K562 (cell line): ENCODE measurements at regions not wholly inside any gene's neighbourhood (a gene's known extent, or its start where the extent isn't known, plus 50 kb on each side); places are given as distances from the start of the nearest gene placed in this dataset.

ENCODE experiments used
- ATAC-seq: fragments of 200-7000 bp; cut with Tn5 transposase; 3 replicates; pipeline ENCODE4 v1.9.1; 2020; ENCODE audit warnings: moderate library complexity
- BruUV-seq: library from RNA; stranded (reverse); fragments of 400-500 nt; replicated peaks from 2 replicates; lab custom pipeline; 2021; lab: Mats Ljungman, UMichigan
- CTCF ChIA-PET: fragments of 300-600 bp; formaldehyde crosslinking; extraction: SDS; loops from one replicate; lab custom pipeline; 2021; ENCODE audit warnings: low intra/inter-chr PET ratio; lab: Yijun Ruan, JAX
- POLR2A ChIA-PET: fragments of 300-600, 350-650 bp; sonication (Branson Sonifier 250); formaldehyde crosslinking; extraction: SDS; loops from one replicate; lab custom pipeline; 2021; ENCODE audit warnings: antibody characterized with exemption, inconsistent platforms; lab: Yijun Ruan, JAX
- DNase-seq, 4 experiments: peaks; one replicate each; pipeline versions ENCODE4 v3.0.0 to v3.0.0-alpha.2; 2011 to 2018; ENCODE audit warnings: low spot score in 3 of 4, mixed read lengths in 3 of 4; ENCODE audit errors: extremely low read depth in 1 of 4
- FAIRE-seq: peaks from 2 replicates; lab custom pipeline; 2011; peaks lifted over from hg19 to GRCh38; lab: Jason Lieb, UNC
- H2AFZ ChIP-seq: 2 replicates; pipeline ENCODE4 v1.6.0; 2011; ENCODE audit warnings: low read depth, low read length, control low read depth, inconsistent platforms
- H3K27ac ChIP-seq: fragments of 200-600 bp; 3 replicates; pipeline ENCODE4 v1.8.0; 2011; ENCODE audit warnings: low read depth, mild to moderate bottlenecking, control low read depth, inconsistent platforms, low read length, moderate library complexity, mixed read lengths; ENCODE audit errors: extremely low read depth
- H3K27me3 ChIP-seq, 2 experiments: fragments of 300-600 bp in 1 of 2; 2 replicates in 1 of 2; 3 replicates in 1 of 2; pipeline versions ENCODE4 v1.6.0 to v1.8.0; 2011; ENCODE audit warnings: inconsistent platforms in 2 of 2, low read length in 2 of 2, mild to moderate bottlenecking in 1 of 2, mixed read lengths in 1 of 2, moderate library complexity in 1 of 2; ENCODE audit not compliant: control insufficient read depth in 2 of 2, insufficient read depth in 2 of 2
- H3K36me3 ChIP-seq: fragments of 300-600 bp; 3 replicates; pipeline ENCODE4 v1.8.0; 2011; ENCODE audit warnings: mild to moderate bottlenecking, low read length, inconsistent platforms; ENCODE audit not compliant: control insufficient read depth, insufficient read depth
- H3K4me1 ChIP-seq, 2 experiments: fragments of 200-600 bp in 1 of 2; replicated peaks in 1 of 2; 2 replicates in 1 of 2; 3 replicates in 1 of 2; pipeline versions ENCODE4 v1.5.1 to v1.8.0; 2011; ENCODE audit warnings: inconsistent platforms in 2 of 2, low read length in 2 of 2, mild to moderate bottlenecking in 1 of 2, mixed read lengths in 1 of 2, moderate library complexity in 1 of 2; ENCODE audit not compliant: control insufficient read depth in 2 of 2, insufficient read depth in 2 of 2
- H3K4me2 ChIP-seq: 2 replicates; pipeline ENCODE4 v1.6.1; 2011; ENCODE audit warnings: low read length, control low read depth, inconsistent platforms, mixed read lengths; ENCODE audit not compliant: insufficient read depth
- H3K4me3 ChIP-seq: fragments of 200-600 bp; sonication (generic), shearing (Covaris generic); 2 replicates; pipeline ENCODE4 v1.5.1; 2016; ENCODE audit warnings: control low read depth, inconsistent platforms
- H3K79me2 ChIP-seq: fragments of 200-600 bp; 3 replicates; pipeline ENCODE4 v1.8.0; 2011; ENCODE audit warnings: low read length, inconsistent platforms; ENCODE audit not compliant: control insufficient read depth, insufficient read depth
- H3K9ac ChIP-seq, 2 experiments: 2 replicates each; pipeline versions ENCODE4 v1.6.0 to v1.6.1; 2011; ENCODE audit warnings: low read depth in 2 of 2, low read length in 2 of 2, control low read depth in 1 of 2, inconsistent platforms in 1 of 2, mild to moderate bottlenecking in 1 of 2, mixed read lengths in 1 of 2; ENCODE audit not compliant: insufficient read depth in 1 of 2
- H3K9me1 ChIP-seq: one replicate; pipeline ENCODE4 v1.6.0; 2011; ENCODE audit warnings: inconsistent platforms, mild to moderate bottlenecking, low read length, moderate library complexity; ENCODE audit not compliant: control insufficient read depth, insufficient read depth
- H3K9me3 ChIP-seq: replicated peaks from 2 replicates; pipeline ENCODE4 v1.5.1; 2011; ENCODE audit warnings: low read depth, low read length, inconsistent platforms; ENCODE audit not compliant: control insufficient read depth, insufficient read depth
- H4K20me1 ChIP-seq: replicated peaks from 2 replicates; pipeline ENCODE4 v1.6.1; 2011; ENCODE audit warnings: low read length, inconsistent platforms, mixed read lengths; ENCODE audit not compliant: control insufficient read depth, insufficient read depth
- CSDE1 ChIP-seq, 2 experiments: fragments of 450-650 bp; IDR thresholded peaks; 2 replicates each; pipeline ENCODE4 v1.6.1; 2016; ENCODE audit warnings: mild to moderate bottlenecking in 1 of 2
- DACH1 ChIP-seq: fragments of 450-650 bp; IDR thresholded peaks from 2 replicates; pipeline ENCODE4 v1.6.1; 2018; ENCODE audit not compliant: partially characterized antibody
- IFI16 ChIP-seq: fragments of 250-450 bp; sonication (Bioruptor Pico); IDR thresholded peaks from 2 replicates; pipeline ENCODE4 v2.1.2; 2022; ENCODE audit warnings: mild to moderate bottlenecking, inconsistent platforms
- MEIS2 ChIP-seq: fragments of 450-650 bp; IDR thresholded peaks from 2 replicates; pipeline ENCODE4 v1.6.1; 2014; ENCODE audit warnings: mild to moderate bottlenecking; ENCODE audit not compliant: partially characterized antibody
- RFX1 ChIP-seq: fragments of 450-650 bp; IDR thresholded peaks from 2 replicates; pipeline ENCODE4 v1.6.1; 2016; ENCODE audit warnings: mild to moderate bottlenecking, moderate library complexity
- TBL1XR1 ChIP-seq, 2 experiments: IDR thresholded peaks; 2 replicates each; pipeline ENCODE4 v1.6.1; 2012; ENCODE audit warnings: improper control_type of control experiment in 2 of 2, low read length in 2 of 2, mild to moderate bottlenecking in 1 of 2
- ZNF124 ChIP-seq: sonication (generic); formaldehyde crosslinking; IDR thresholded peaks from 2 replicates; pipeline ENCODE4 v1.8.1; 2022; ENCODE audit warnings: missing genetic modification reagents
- WGBS: fragments of 100-300 bp; shearing (Covaris generic); methylation state at CpG from one replicate; pipeline ENCODE4 v1.1.6; 2016; ENCODE audit warnings: low coverage, mixed read lengths; ENCODE audit not compliant: insufficient coverage; ENCODE audit errors: missing lambda C conversion rate; 5-methylcytosine and 5-hydroxymethylcytosine counted together
- in situ Hi-C: fragments of 300-500 bp; cut with MboI; formaldehyde crosslinking; loops from 4 replicates; pipeline ENCODE4 v1.15.0; 2018; ENCODE audit warnings: inconsistent platforms, mixed read lengths
- intact Hi-C: fragments of 100-400 bp; cut with micrococcal nuclease; formaldehyde crosslinking; loops from 2 replicates; pipeline ENCODE4 v1.14.2; 2022

- H3K4me2 ChIP-seq = no peak overlapping the region
- no peak overlapping the region for H3K9ac ChIP-seq
- no peaks in the 10 kb centered on the region for H3K4me1 ChIP-seq
- no peak overlapping the region for H3K4me3 ChIP-seq
- no peaks in the 10 kb centered on the region for H4K20me1 ChIP-seq
- H3K27me3 ChIP-seq = no peaks in the 10 kb centered on the region
- H3K9me3 ChIP-seq = 0 out of 2 replicates have a peak, but pooled peaks cover 1% of the 10 kb centered on the region
- BruUV-seq = no TSS peak
- in situ Hi-C loops = no loop called here
- H3K9me1 ChIP-seq = no peaks in the 10 kb centered on the region
- H3K36me3 ChIP-seq = no peaks in the 10 kb centered on the region
- no peak for TF ChIP-seq TBL1XR1 (IDR thresholded peaks at IDR 0.05; ENCODE audit: low read length in 2 of 2)
- TF ChIP-seq MEIS2 = no peak
- no peak for TF ChIP-seq ZNF124 (CRISPR knock-in tag)
- no peak for TF ChIP-seq RFX1
- TF ChIP-seq DACH1 = no peak
- TF ChIP-seq IFI16 (CRISPR knock-in tag) = no peak
- no peak for FAIRE-seq
- H3K27ac ChIP-seq = no peak overlapping the region
- no peak for DNase-seq
- CTCF ChIA-PET = no interaction called here
- ATAC-seq = no peak
- WGBS = 0% methylated on average over 1 of the region's 1 CpG
- H2AFZ ChIP-seq = no peak overlapping the region
- intact Hi-C loops = no loop called here
- H3K79me2 ChIP-seq = no peaks in the 10 kb centered on the region
- POLR2A ChIA-PET = no interaction called here
Observed at GRCh38 chr2:4529738-4530137, 826.4 kb downstream of the DCDC2C start.

- H3K9me1 ChIP-seq = no peaks in the 10 kb centered on the region
- H3K4me2 ChIP-seq = no peak overlapping the region
- no TSS peak for BruUV-seq
- no peak overlapping the region for H3K4me3 ChIP-seq
- ATAC-seq (no peak), FAIRE-seq (no peak), DNase-seq (no peak)
- no peak overlapping the region for H3K9ac ChIP-seq
- H3K9me3 ChIP-seq = 0 out of 2 replicates have a peak, but pooled peaks cover 1% of the 10 kb centered on the region
- intact Hi-C loops (no loop called here), in situ Hi-C loops (no loop called here)
- no peak overlapping the region for H3K27ac ChIP-seq
- H3K79me2 ChIP-seq = no peaks in the 10 kb centered on the region
- ChIA-PET CTCF (no interaction called here), POLR2A (no interaction called here)
- 0% methylated on average over 9 of the region's 9 CpGs for WGBS
- no peaks in the 10 kb centered on the region for H3K4me1 ChIP-seq
- no peaks in the 10 kb centered on the region for H3K36me3 ChIP-seq
- H4K20me1 ChIP-seq = no peaks in the 10 kb centered on the region
- no peak for TF ChIP-seq CSDE1 (IDR thresholded peaks at IDR 0.05)
- H2AFZ ChIP-seq = no peak overlapping the region
- H3K27me3 ChIP-seq = no peaks in the 10 kb centered on the region
Observed at GRCh38 chr2:4530231-4530630, 826.9 kb downstream of the DCDC2C start.
